A549 (cell line): ENCODE measurements at regions not wholly inside any gene's neighbourhood (a gene's known extent, or its start where the extent isn't known, plus 50 kb on each side); places are given as distances from the start of the nearest gene placed in this dataset.
A peak's percentile ranks its signal among the peaks of the same experiment; 100 is the strongest.

Experiments
- ATAC-seq, 2 experiments: fragments of 200-7000 bp in 1 of 2; fragments of >200 bp in 1 of 2; cut with Nextera tagmentation in 1 of 2; cut with Tn5 transposase in 1 of 2; 3 replicates each; pipeline versions ENCODE4 v1.8.0 to v1.9.1; 2018 to 2020; ENCODE audit warnings: mild to moderate bottlenecking in 1 of 2, moderate library complexity in 1 of 2
- CTCF ChIA-PET: fragments of 300-600 bp; sonication (Branson Sonifier 250); formaldehyde crosslinking; extraction: SDS; loops from one replicate; lab custom pipeline; 2021; ENCODE audit warnings: antibody characterized with exemption, inconsistent platforms; lab: Yijun Ruan, JAX
- POLR2A ChIA-PET: fragments of 350-600 bp; formaldehyde crosslinking; extraction: SDS; loops from one replicate; lab custom pipeline; 2021; ENCODE audit warnings: antibody characterized with exemption, inconsistent platforms; lab: Yijun Ruan, JAX
- DNase-seq, 2 experiments: peaks; one replicate each; pipeline versions ENCODE4 v3.0.0 to v3.0.0-alpha.2; 2011 to 2016; ENCODE audit warnings: low read depth in 1 of 2, low spot score in 1 of 2
- FAIRE-seq: peaks from 2 replicates; lab custom pipeline; 2011; peaks lifted over from hg19 to GRCh38; lab: Jason Lieb, UNC
- H3K27ac ChIP-seq, 2 experiments: fragments of >200 bp; sonication (Bioruptor Twin); formaldehyde crosslinking; 3 replicates each; pipeline ENCODE4 v1.5.1; 2016 to 2017
- H3K4me1 ChIP-seq: fragments of >200 bp; sonication (Bioruptor Twin); formaldehyde crosslinking; 3 replicates; pipeline ENCODE4 v1.6.1; 2016
- H3K4me2 ChIP-seq: fragments of >200 bp; sonication (Bioruptor Twin); formaldehyde crosslinking; 3 replicates; pipeline ENCODE4 v1.6.1; 2016
- H3K4me3 ChIP-seq: fragments of >200 bp; sonication (Bioruptor Twin); formaldehyde crosslinking; 3 replicates; pipeline ENCODE4 v1.5.1; 2016
- H3K9me3 ChIP-seq: fragments of >200 bp; sonication (Bioruptor Twin); formaldehyde crosslinking; 3 replicates; pipeline ENCODE4 v1.6.1; 2016
- CBX2 ChIP-seq: fragments of 200-600 bp; sonication (generic); IDR thresholded peaks from 2 replicates; pipeline ENCODE4 v1.6.1; 2016; ENCODE audit warnings: low read depth, mild to moderate bottlenecking, borderline replicate concordance
- CHD4 ChIP-seq: fragments of 200-600 bp; sonication (generic); IDR thresholded peaks from 2 replicates; pipeline ENCODE4 v1.6.1; 2016; ENCODE audit warnings: antibody characterized with exemption, mild to moderate bottlenecking, borderline replicate concordance
- EHF ChIP-seq: fragments of 250-450 bp; sonication (Bioruptor Pico); IDR thresholded peaks from 2 replicates; pipeline ENCODE4 v1.5.0; 2020; ENCODE audit warnings: mild to moderate bottlenecking
- FOXS1 ChIP-seq: fragments of 250-450 bp; sonication (Bioruptor Pico); IDR thresholded peaks from 2 replicates; pipeline ENCODE4 v1.5.0; 2020; ENCODE audit warnings: mild to moderate bottlenecking, moderate library complexity
- HDAC2 ChIP-seq: fragments of 200-600 bp; sonication (generic); IDR thresholded peaks from 2 replicates; pipeline ENCODE4 v1.6.1; 2016
- HOXA7 ChIP-seq: fragments of 250-450 bp; sonication (Bioruptor Pico); IDR thresholded peaks from 2 replicates; pipeline ENCODE4 v1.5.0; 2020; ENCODE audit warnings: mild to moderate bottlenecking, moderate library complexity
- HOXB5 ChIP-seq: fragments of 250-450 bp; sonication (Bioruptor Pico); IDR thresholded peaks from 2 replicates; pipeline ENCODE4 v1.5.0; 2020; ENCODE audit warnings: mild to moderate bottlenecking, moderate library complexity
- JUN ChIP-seq, 2 experiments: fragments of >200 bp; sonication (Bioruptor Twin); formaldehyde crosslinking; IDR thresholded peaks; 2 replicates in 1 of 2; 3 replicates in 1 of 2; pipeline ENCODE4 v1.6.1; 2016 to 2017
- KDM1A ChIP-seq: fragments of 200-600 bp; sonication (generic); IDR thresholded peaks from 2 replicates; pipeline ENCODE4 v1.6.1; 2016; ENCODE audit warnings: low read depth, mild to moderate bottlenecking
- KDM5A ChIP-seq: fragments of 200-600 bp; sonication (generic); IDR thresholded peaks from 2 replicates; pipeline ENCODE4 v1.6.1; 2016; ENCODE audit warnings: antibody characterized with exemption, mild to moderate bottlenecking
- MAX ChIP-seq: IDR thresholded peaks from 2 replicates; pipeline ENCODE4 v1.6.1; 2012
- NFE2L2 ChIP-seq: fragments of 150-350 bp; conservative IDR thresholded peaks from 2 replicates; pipeline ENCODE4 v1.6.1; 2014; ENCODE audit warnings: low read length
- NPAS2 ChIP-seq: fragments of 250-450 bp; sonication (Bioruptor Pico); IDR thresholded peaks from 2 replicates; pipeline ENCODE4 v1.8.0; 2022; ENCODE audit warnings: mild to moderate bottlenecking, moderate library complexity, borderline replicate concordance
- POLR2A ChIP-seq: IDR thresholded peaks from 2 replicates; pipeline ENCODE4 v1.6.1; 2012; ENCODE audit warnings: mild to moderate bottlenecking, low read length
- POLR2AphosphoS2 ChIP-seq: conservative IDR thresholded peaks from 2 replicates; pipeline ENCODE4 v1.6.1; 2012; ENCODE audit warnings: low read length, improper control_type of control experiment, inconsistent platforms
- RAD21 ChIP-seq, 2 experiments: fragments of >200 bp in 1 of 2; sonication (Bioruptor Twin) in 1 of 2; formaldehyde crosslinking in 1 of 2; IDR thresholded peaks in 1 of 2; conservative IDR thresholded peaks in 1 of 2; 2 replicates in 1 of 2; 3 replicates in 1 of 2; pipeline ENCODE4 v1.6.1; 2012 to 2018; ENCODE audit warnings: inconsistent platforms in 1 of 2
- RARB ChIP-seq: fragments of 250-450 bp; sonication (Bioruptor Pico); IDR thresholded peaks from 2 replicates; pipeline ENCODE4 v1.8.0; 2021; ENCODE audit warnings: mild to moderate bottlenecking, moderate library complexity
- REST ChIP-seq: fragments of 200-600 bp; sonication (generic); IDR thresholded peaks from 2 replicates; pipeline ENCODE4 v1.6.1; 2016; ENCODE audit warnings: antibody characterized with exemption, mild to moderate bottlenecking, moderate library complexity
- RNF2 ChIP-seq: fragments of 200-600 bp; sonication (generic); IDR thresholded peaks from 2 replicates; pipeline ENCODE4 v1.6.1; 2016; ENCODE audit warnings: low read depth, mild to moderate bottlenecking, antibody characterized with exemption, moderate library complexity, borderline replicate concordance
- ZNF302 ChIP-seq: fragments of 250-450 bp; sonication (Bioruptor Pico); IDR thresholded peaks from 2 replicates; pipeline ENCODE4 v1.9.0; 2021; ENCODE audit warnings: inconsistent platforms, mild to moderate bottlenecking, moderate library complexity
- ZSCAN20 ChIP-seq: fragments of 250-450 bp; sonication (Bioruptor Pico); IDR thresholded peaks from 2 replicates; pipeline ENCODE4 v1.8.0; 2022; ENCODE audit warnings: mild to moderate bottlenecking, moderate library complexity
- WGBS: methylation state at CpG from one replicate; pipeline ENCODE4 v1.1.6; 2017; ENCODE audit errors: missing lambda C conversion rate; 5-methylcytosine and 5-hydroxymethylcytosine counted together
- TF ChIP-seq, protein P1 (sequence below): fragments of 250-450 bp; sonication (Bioruptor Pico); IDR thresholded peaks from 2 replicates; pipeline ENCODE4 v1.5.0; 2021; ENCODE audit warnings: mild to moderate bottlenecking, moderate library complexity, borderline replicate concordance
- TF ChIP-seq, protein P2 (sequence below): fragments of >200 bp; sonication (Bioruptor Twin); formaldehyde crosslinking; IDR thresholded peaks from 2 replicates; pipeline ENCODE4 v1.6.1; 2016

DNA sequence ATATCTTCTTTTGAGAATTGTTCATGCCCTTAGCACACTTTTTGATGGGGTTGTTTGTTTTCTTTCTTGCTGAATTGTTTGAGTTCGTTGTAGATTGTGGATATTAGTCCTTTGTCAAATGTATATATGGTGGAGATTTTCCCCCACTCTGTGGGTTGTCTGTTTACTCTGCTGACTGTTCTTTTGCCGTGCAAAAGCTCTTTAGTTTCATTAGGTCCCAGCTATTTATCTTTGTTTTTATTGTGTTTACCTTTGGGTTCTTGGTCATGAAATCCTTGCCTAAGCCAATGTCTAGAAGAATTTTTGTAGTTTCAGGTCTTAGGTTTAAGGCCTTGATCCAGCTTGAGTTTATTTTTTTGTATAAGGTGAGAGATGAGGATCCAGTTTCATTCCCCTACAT is 1372.6 kb upstream of the TENM3 start:
- no peak overlapping the region for H3K27ac ChIP-seq
- ATAC-seq (no peak), FAIRE-seq (no peak)

GRCh38 chr4:180898305-180898704 is 1344.9 kb upstream of the TENM3 start:
- POLR2A ChIA-PET = no interaction called here
- FAIRE-seq = no peak
- 0% methylated on average over 1 of the region's 1 CpG for WGBS
- TF ChIP-seq HOXB5 (CRISPR knock-in tag) (no peak), RNF2 (no peak), NPAS2 (CRISPR knock-in tag) (no peak), REST (peak; percentile 56; the same call in 1 of the 2 replicates)
- TF ChIP-seq, protein P1, sequence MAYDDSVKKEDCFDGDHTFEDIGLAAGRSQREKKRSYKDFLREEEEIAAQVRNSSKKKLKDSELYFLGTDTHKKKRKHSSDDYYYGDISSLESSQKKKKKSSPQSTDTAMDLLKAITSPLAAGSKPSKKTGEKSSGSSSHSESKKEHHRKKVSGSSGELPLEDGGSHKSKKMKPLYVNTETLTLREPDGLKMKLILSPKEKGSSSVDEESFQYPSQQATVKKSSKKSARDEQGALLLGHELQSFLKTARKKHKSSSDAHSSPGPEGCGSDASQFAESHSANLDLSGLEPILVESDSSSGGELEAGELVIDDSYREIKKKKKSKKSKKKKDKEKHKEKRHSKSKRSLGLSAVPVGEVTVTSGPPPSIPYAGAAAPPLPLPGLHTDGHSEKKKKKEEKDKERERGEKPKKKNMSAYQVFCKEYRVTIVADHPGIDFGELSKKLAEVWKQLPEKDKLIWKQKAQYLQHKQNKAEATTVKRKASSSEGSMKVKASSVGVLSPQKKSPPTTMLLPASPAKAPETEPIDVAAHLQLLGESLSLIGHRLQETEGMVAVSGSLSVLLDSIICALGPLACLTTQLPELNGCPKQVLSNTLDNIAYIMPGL (CRISPR knock-in tag) = no peak
- TF ChIP-seq, all 56 proteins: peak for 1
- Histone ChIP-seq H3K4me3 (no peak overlapping the region), H3K9me3 (no peaks in the 10 kb centered on the region), H3K4me2 (no peak overlapping the region), H3K27ac (no peak overlapping the region), H3K4me1 (no peaks in the 10 kb centered on the region)
- ATAC-seq (no peak), DNase-seq (no peak)
- CTCF ChIA-PET = no interaction called here

More for the DNA sequence above, 1372.6 kb upstream of the TENM3 start:
- ChIA-PET CTCF (no interaction called here), POLR2A (no interaction called here)
- H3K9me3 ChIP-seq = no peaks in the 10 kb centered on the region
- no peak overlapping the region for H3K4me2 ChIP-seq
- no peaks in the 10 kb centered on the region for H3K4me1 ChIP-seq
- no peak for DNase-seq
- WGBS = 0% methylated on average over 2 of the region's 2 CpGs
- no peak overlapping the region for H3K4me3 ChIP-seq
- TF ChIP-seq, protein P2, sequence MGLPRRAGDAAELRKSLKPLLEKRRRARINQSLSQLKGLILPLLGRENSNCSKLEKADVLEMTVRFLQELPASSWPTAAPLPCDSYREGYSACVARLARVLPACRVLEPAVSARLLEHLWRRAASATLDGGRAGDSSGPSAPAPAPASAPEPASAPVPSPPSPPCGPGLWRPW = no peak
- no peak for TF ChIP-seq ZNF302 (CRISPR knock-in tag)
- no peak for TF ChIP-seq CBX2
- TF ChIP-seq POLR2A = no peak
- no peak for TF ChIP-seq KDM1A
- no peak for TF ChIP-seq MAX
- no peak for TF ChIP-seq REST
- TF ChIP-seq KDM5A = no peak
- no peak for TF ChIP-seq POLR2AphosphoS2
- no peak for TF ChIP-seq HDAC2
- no peak for TF ChIP-seq ZSCAN20 (CRISPR knock-in tag)
- TF ChIP-seq FOXS1 (CRISPR knock-in tag) = no peak
- TF ChIP-seq RAD21 (conservative IDR thresholded peaks at IDR 0.05 in 1 of 2, IDR thresholded peaks at IDR 0.05 in 1 of 2) = no peak
- TF ChIP-seq EHF = no peak
- TF ChIP-seq HOXA7 (CRISPR knock-in tag) = no peak
- TF ChIP-seq RARB (CRISPR knock-in tag) = no peak
- TF ChIP-seq NFE2L2 = no peak
- no peak for TF ChIP-seq JUN (IDR thresholded peaks at IDR 0.05)
- TF ChIP-seq CHD4 = no peak
